Thoracic aorta (tissue), 2 donors: ENCODE measurements at regions not wholly inside any gene's neighbourhood (a gene's known extent, or its start where the extent isn't known, plus 50 kb on each side); places are given as distances from the start of the nearest gene placed in this dataset.

ENCODE experiments used
- ATAC-seq: fragments of 150-250 bp; one replicate; pipeline ENCODE4 v1.8.0; 2017; ENCODE audit warnings: low read depth; ENCODE audit not compliant: insufficient number of reproducible peaks, low FRiP score
- DNase-seq: peaks from one replicate; pipeline ENCODE4 v3.0.0-alpha.2; 2020; ENCODE audit warnings: low spot score
- H3K27ac ChIP-seq, 2 donors: fragments of 200-600 bp; sonication (generic); 1 replicate in 1 of 2; 2 replicates in 1 of 2; pipeline ENCODE4 v1.5.1; 2016; ENCODE audit warnings: mild to moderate bottlenecking in 2 of 2, moderate library complexity in 2 of 2
- H3K27me3 ChIP-seq: fragments of 200-600 bp; sonication (generic); replicated peaks from 2 replicates; pipeline ENCODE4 v1.6.0; 2016; ENCODE audit warnings: mild to moderate bottlenecking; ENCODE audit not compliant: insufficient read depth
- H3K36me3 ChIP-seq: fragments of 200-600 bp; sonication (generic); one replicate; pipeline ENCODE4 v1.5.1; 2016
- H3K4me1 ChIP-seq, 2 donors: fragments of 200-600 bp; sonication (generic); 1 replicate in 1 of 2; 2 replicates in 1 of 2; pipeline versions ENCODE4 v1.5.1 to v1.6.0; 2016; ENCODE audit warnings: low read depth in 2 of 2, mild to moderate bottlenecking in 1 of 2; ENCODE audit not compliant: control insufficient read depth in 1 of 2
- H3K4me3 ChIP-seq: fragments of 200-600 bp; sonication (generic); 2 replicates; pipeline ENCODE4 v1.5.1; 2016; ENCODE audit warnings: mild to moderate bottlenecking
- H3K9me3 ChIP-seq: fragments of 200-600 bp; sonication (generic); 2 replicates; pipeline ENCODE4 v1.5.1; 2016
- CTCF ChIP-seq: fragments of 200-600 bp; sonication (generic); IDR thresholded peaks from one replicate; pipeline ENCODE4 v1.5.1; 2019; ENCODE audit warnings: antibody characterized with exemption

GRCh38 chr2:220506466-220506865, 879.0 kb downstream of the SLC4A3 start:
- H3K27me3 ChIP-seq: no peaks in the 10 kb centered on the region
- no peak overlapping the region for H3K4me3 ChIP-seq
- DNase-seq: no peak
- no peak for ATAC-seq
- no peak overlapping the region for H3K27ac ChIP-seq
- H3K4me1 ChIP-seq: no peaks in the 10 kb centered on the region
- no peaks in the 10 kb centered on the region for H3K36me3 ChIP-seq
- H3K9me3 ChIP-seq: no peaks in the 10 kb centered on the region
- no peak for TF ChIP-seq CTCF

GRCh38 chr2:220509096-220509757, 881.8 kb downstream of the SLC4A3 start:
- Histone ChIP-seq H3K27me3 (no peaks in the 10 kb centered on the region), H3K36me3 (no peaks in the 10 kb centered on the region), H3K27ac (no peak overlapping the region), H3K4me3 (no peak overlapping the region), H3K9me3 (no peaks in the 10 kb centered on the region), H3K4me1 (no peaks in the 10 kb centered on the region)
- TF ChIP-seq CTCF: no peak
- ATAC-seq (no peak), DNase-seq (no peak)

GRCh38 chr2:220509966-220510365, 882.5 kb downstream of the SLC4A3 start:
- ATAC-seq (no peak), DNase-seq (no peak)
- H3K4me1 ChIP-seq: no peaks in the 10 kb centered on the region
- H3K9me3 ChIP-seq: no peaks in the 10 kb centered on the region
- no peaks in the 10 kb centered on the region for H3K27me3 ChIP-seq
- no peak for TF ChIP-seq CTCF
- no peak overlapping the region for H3K4me3 ChIP-seq
- no peaks in the 10 kb centered on the region for H3K36me3 ChIP-seq
- H3K27ac ChIP-seq: no peak overlapping the region

GRCh38 chr2:220510668-220511067, 883.2 kb downstream of the SLC4A3 start:
- no peak for TF ChIP-seq CTCF
- no peak overlapping the region for H3K27ac ChIP-seq
- H3K9me3 ChIP-seq: no peaks in the 10 kb centered on the region
- ATAC-seq (no peak), DNase-seq (no peak)
- no peaks in the 10 kb centered on the region for H3K27me3 ChIP-seq
- H3K4me1 ChIP-seq: no peaks in the 10 kb centered on the region
- H3K36me3 ChIP-seq: no peaks in the 10 kb centered on the region
- H3K4me3 ChIP-seq: no peak overlapping the region

GRCh38 chr2:220512419-220512818, 885.0 kb downstream of the SLC4A3 start:
- no peak for TF ChIP-seq CTCF
- no peaks in the 10 kb centered on the region for H3K4me1 ChIP-seq

More at GRCh38 chr2:220512419-220512818, 885.0 kb downstream of the SLC4A3 start:
- Histone ChIP-seq H3K9me3 (no peaks in the 10 kb centered on the region), H3K27me3 (no peaks in the 10 kb centered on the region), H3K27ac (no peak overlapping the region), H3K36me3 (no peaks in the 10 kb centered on the region), H3K4me3 (no peak overlapping the region)
- ATAC-seq: no peak
- no peak for DNase-seq
